ENCODE measurements at regions not wholly inside any gene's neighbourhood (a gene's known extent, or its start where the extent isn't known, plus 50 kb on each side); places are given as distances from the start of the nearest gene placed in this dataset.

- TF ChIP-seq SAP30 (IDR thresholded peaks at IDR 0.05; ENCODE audit: insufficient read depth, insufficient replicate concordance, low read length) (no peak), GABPA (IDR thresholded peaks at IDR 0.05; ENCODE audit: borderline replicate concordance, insufficient read depth, low read length) (no peak)
Observed at GRCh38 chr1:113280581-113280980, 109.7 kb upstream of the MAGI3 start (continued).

Measured in H1 (cell line).